HUES48 (cell line): ENCODE measurements at regions not wholly inside any gene's neighbourhood (a gene's known extent, or its start where the extent isn't known, plus 50 kb on each side); places are given as distances from the start of the nearest gene placed in this dataset.
"Not testable (repeated sequence)": the region's sequence is repeated elsewhere in the genome, so short reads cannot be mapped to it uniquely, and the experiment has no call there.

ENCODE experiments used
- H3K27ac ChIP-seq: one replicate; pipeline ENCODE4 v1.7.0; 2013; ENCODE audit warnings: low read depth, low read length, inconsistent platforms
- H3K27me3 ChIP-seq: 2 replicates; pipeline ENCODE4 v1.6.1; 2013; ENCODE audit warnings: mild to moderate bottlenecking, low read length; ENCODE audit not compliant: control insufficient read depth, insufficient read depth
- H3K36me3 ChIP-seq: 2 replicates; pipeline ENCODE4 v1.6.1; 2013; ENCODE audit warnings: low read length; ENCODE audit not compliant: control insufficient read depth, insufficient read depth
- H3K4me1 ChIP-seq: 2 replicates; pipeline ENCODE4 v1.6.1; 2013; ENCODE audit warnings: mild to moderate bottlenecking, low read length; ENCODE audit not compliant: control insufficient read depth, insufficient read depth
- H3K4me3 ChIP-seq: 2 replicates; pipeline ENCODE4 v1.5.1; 2013; ENCODE audit warnings: mild to moderate bottlenecking, low read depth, low read length
- H3K9ac ChIP-seq: 2 replicates; pipeline ENCODE4 v1.6.1; 2013; ENCODE audit warnings: mild to moderate bottlenecking, low read depth, low read length, moderate library complexity
- H3K9me3 ChIP-seq: 2 replicates; pipeline ENCODE4 v1.6.1; 2013; ENCODE audit warnings: low read length; ENCODE audit not compliant: control insufficient read depth, insufficient read depth

GRCh38 chr16:54985156-54985555 is 54.5 kb downstream of the IRX5 start:
- Histone ChIP-seq H3K4me3 (no peak overlapping the region), H3K9me3 (no peaks in the 10 kb centered on the region), H3K9ac (no peak overlapping the region), H3K4me1 (peaks cover 8% of the 10 kb centered on the region; the same call in 1 of the 2 replicates), H3K36me3 (no peaks in the 10 kb centered on the region), H3K27ac (no peak overlapping the region), H3K27me3 (no peaks in the 10 kb centered on the region)

- Histone ChIP-seq H3K27me3 (no peaks in the 10 kb centered on the region), H3K4me3 (no peak overlapping the region), H3K9ac (no peak overlapping the region), H3K27ac (no peak overlapping the region), H3K9me3 (no peaks in the 10 kb centered on the region), H3K4me1 (peaks cover 8% of the 10 kb centered on the region; the same call in 1 of the 2 replicates), H3K36me3 (no peaks in the 10 kb centered on the region)
These were observed 55.0 kb downstream of the IRX5 start for GRCh38 chr16:54985668-54986067.

- Histone ChIP-seq H3K9me3 (no peaks in the 10 kb centered on the region), H3K27ac (no peak overlapping the region), H3K27me3 (no peaks in the 10 kb centered on the region), H3K4me3 (no peak overlapping the region), H3K4me1 (peaks cover 8% of the 10 kb centered on the region; the same call in 1 of the 2 replicates), H3K36me3 (no peaks in the 10 kb centered on the region), H3K9ac (no peak overlapping the region)
These were observed 55.7 kb downstream of the IRX5 start for GRCh38 chr16:54986409-54986808.

- no peaks in the 10 kb centered on the region for H3K27me3 ChIP-seq
- H3K27ac ChIP-seq, result no peak overlapping the region
- H3K36me3 ChIP-seq, result no peaks in the 10 kb centered on the region
- peaks cover 8% of the 10 kb centered on the region; the same call in 1 of the 2 replicates for H3K4me1 ChIP-seq
- no peak overlapping the region for H3K4me3 ChIP-seq
- no peaks in the 10 kb centered on the region for H3K9me3 ChIP-seq
- H3K9ac ChIP-seq, result no peak overlapping the region
These were observed 56.4 kb downstream of the IRX5 start for GRCh38 chr16:54987081-54987480.

- Histone ChIP-seq H3K4me1 (peaks cover 4% of the 10 kb centered on the region; the same call in 1 of the 2 replicates), H3K27me3 (no peaks in the 10 kb centered on the region), H3K27ac (no peak overlapping the region), H3K9me3 (no peaks in the 10 kb centered on the region), H3K9ac (no peak overlapping the region), H3K4me3 (no peak overlapping the region), H3K36me3 (no peaks in the 10 kb centered on the region)
These were observed 60.9 kb downstream of the IRX5 start for GRCh38 chr16:54991525-54991924.

- H3K4me1 ChIP-seq, H3K36me3 ChIP-seq, H3K4me3 ChIP-seq, H3K9ac ChIP-seq, H3K9me3 ChIP-seq, H3K27me3 ChIP-seq, H3K27ac ChIP-seq: not testable (repeated sequence)
These were observed 61.3 kb downstream of the IRX5 start for GRCh38 chr16:54991946-54992345.

GRCh38 chr16:54993106-54993895 is 62.6 kb downstream of the IRX5 start:
- Histone ChIP-seq H3K27ac (no peak overlapping the region), H3K9me3 (no peaks in the 10 kb centered on the region), H3K36me3 (no peaks in the 10 kb centered on the region), H3K4me3 (no peak overlapping the region), H3K27me3 (no peaks in the 10 kb centered on the region), H3K4me1 (no peaks in the 10 kb centered on the region), H3K9ac (no peak overlapping the region)

GRCh38 chr16:54996186-54996585 is 65.5 kb downstream of the IRX5 start:
- Histone ChIP-seq H3K4me3 (no peak overlapping the region), H3K9me3 (no peaks in the 10 kb centered on the region), H3K4me1 (no peaks in the 10 kb centered on the region), H3K27ac (no peak overlapping the region), H3K27me3 (no peaks in the 10 kb centered on the region), H3K9ac (no peak overlapping the region), H3K36me3 (no peaks in the 10 kb centered on the region)

- Histone ChIP-seq H3K27ac (no peak overlapping the region), H3K27me3 (no peaks in the 10 kb centered on the region), H3K9ac (no peak overlapping the region), H3K4me1 (no peaks in the 10 kb centered on the region), H3K4me3 (no peak overlapping the region), H3K9me3 (no peaks in the 10 kb centered on the region), H3K36me3 (no peaks in the 10 kb centered on the region)
These were observed 68.2 kb downstream of the IRX5 start for GRCh38 chr16:54998834-54999233.

- no peaks in the 10 kb centered on the region for H3K9me3 ChIP-seq
- H3K27ac ChIP-seq, result no peak overlapping the region
- H3K27me3 ChIP-seq, result no peaks in the 10 kb centered on the region
- no peaks in the 10 kb centered on the region for H3K4me1 ChIP-seq
- H3K9ac ChIP-seq, result no peak overlapping the region
- H3K36me3 ChIP-seq, result no peaks in the 10 kb centered on the region
- no peak overlapping the region for H3K4me3 ChIP-seq
These were observed 68.8 kb downstream of the IRX5 start for GRCh38 chr16:54999481-54999880.

- Histone ChIP-seq H3K4me1 (no peaks in the 10 kb centered on the region), H3K9me3 (no peaks in the 10 kb centered on the region), H3K27me3 (no peaks in the 10 kb centered on the region), H3K9ac (no peak overlapping the region), H3K4me3 (no peak overlapping the region), H3K27ac (no peak overlapping the region), H3K36me3 (no peaks in the 10 kb centered on the region)
These were observed 69.9 kb downstream of the IRX5 start for GRCh38 chr16:55000595-55000994.
